Aorta (tissue), 5 donors: ENCODE measurements at regions not wholly inside any gene's neighbourhood (a gene's known extent, or its start where the extent isn't known, plus 50 kb on each side); places are given as distances from the start of the nearest gene placed in this dataset.

Experiments
- ATAC-seq: fragments of 200-7000 bp; cut with Tn5 transposase; one replicate; pipeline ENCODE4 v1.9.1; 2022; ENCODE audit warnings: moderate library complexity; ENCODE audit not compliant: low FRiP score
- DNase-seq, 2 donors: peaks; one replicate each; pipeline ENCODE4 v3.0.0-alpha.2; 2020
- H3K27ac ChIP-seq, 2 donors: one replicate each; pipeline ENCODE4 v1.5.1; 2013; ENCODE audit warnings: low read length in 2 of 2, mild to moderate bottlenecking in 2 of 2, moderate library complexity in 2 of 2, control low read depth in 1 of 2, inconsistent platforms in 1 of 2, low read depth in 1 of 2
- H3K27me3 ChIP-seq, 2 donors: one replicate each; pipeline ENCODE4 v1.6.1; 2013; ENCODE audit warnings: control low read depth in 1 of 2, low read length in 1 of 2, mild to moderate bottlenecking in 1 of 2, moderate library complexity in 1 of 2; ENCODE audit not compliant: insufficient read depth in 2 of 2, control insufficient read depth in 1 of 2
- H3K36me3 ChIP-seq, 2 donors: one replicate each; pipeline ENCODE4 v1.6.1; 2013; ENCODE audit warnings: control low read depth in 1 of 2, low read length in 1 of 2, mild to moderate bottlenecking in 1 of 2; ENCODE audit not compliant: insufficient read depth in 2 of 2, control insufficient read depth in 1 of 2
- H3K4me1 ChIP-seq, 2 donors: one replicate each; pipeline ENCODE4 v1.6.1; 2013; ENCODE audit warnings: low read length in 2 of 2, control low read depth in 1 of 2, mild to moderate bottlenecking in 1 of 2, moderate library complexity in 1 of 2; ENCODE audit not compliant: insufficient read depth in 2 of 2, control insufficient read depth in 1 of 2
- H3K4me3 ChIP-seq, 2 donors: one replicate each; pipeline ENCODE4 v1.5.1; 2013; ENCODE audit warnings: low read length in 2 of 2, control low read depth in 1 of 2, mild to moderate bottlenecking in 1 of 2
- H3K9me3 ChIP-seq: one replicate; pipeline ENCODE4 v1.6.1; 2013; ENCODE audit warnings: mild to moderate bottlenecking, low read length; ENCODE audit not compliant: control insufficient read depth
- WGBS, 2 donors: extraction: QIAGEN DNeasy Blood & Tissue Kit; methylation state at CpG; one replicate each; pipeline ENCODE4 v1.1.7; 2013; 5-methylcytosine and 5-hydroxymethylcytosine counted together
- intact Hi-C, 2 donors: fragments of 100-400 bp; cut with DNase I; formaldehyde crosslinking; loops; one replicate each; pipeline versions ENCODE4 v1.14.2 to v1.15.0; 2022
- donor health status: healthy with polysubstance abuse.
- donor health status: Bipolar disorder and iron deficiency.
- donor health status: DM: no; HTN: no; CAD: no.
- donor health status: DM: no; HTN: no; CAD: no.
- donor health status: DM: yes; HTN: yes; CAD: no.

GRCh38 chr2:100739735-100740432 lies 80.1 kb upstream of the NPAS2 start:
- no peaks in the 10 kb centered on the region for H3K36me3 ChIP-seq
- peaks cover 0 to 3% of the 10 kb centered on the region in 2 donors for H3K4me1 ChIP-seq
- intact Hi-C loops, result loop anchor here in 1 of 2 donors (5.0 kb wide), 1 partner anchor 137 kb away; no protein-coding TSS in a partner anchor
- DNase-seq (no peak), ATAC-seq (no peak)
- WGBS, 2 donors, result 96 to 97% methylated on average over 8 of the region's 8 CpGs
- no peak overlapping the region for H3K4me3 ChIP-seq
- H3K27ac ChIP-seq, result no peak overlapping the region
- no peaks in the 10 kb centered on the region for H3K9me3 ChIP-seq
- H3K27me3 ChIP-seq, result no peaks in the 10 kb centered on the region

GRCh38 chr2:100741880-100742276 lies 78.1 kb upstream of the NPAS2 start:
- intact Hi-C loops, result loop anchor here in 1 of 2 donors (5.0 kb wide), 1 partner anchor 135 kb away; no protein-coding TSS in a partner anchor
- H3K27ac ChIP-seq, result peak overlapping the region in 1 of 2 donors; percentile 41

GRCh38 chr2:100742277-100743254 lies 77.4 kb upstream of the NPAS2 start:
- peak overlapping the region in 1 of 2 donors; percentile 41 for H3K27ac ChIP-seq
- H3K4me1 ChIP-seq, result peaks cover 0 to 3% of the 10 kb centered on the region in 2 donors
- intact Hi-C loops, result loop anchor here in 1 of 2 donors (5.0 kb wide), 1 partner anchor 135 kb away; no protein-coding TSS in a partner anchor
- no peak overlapping the region for H3K4me3 ChIP-seq
- WGBS, 2 donors, result 7 to 15% methylated on average over 12 of the region's 12 CpGs
- no peaks in the 10 kb centered on the region for H3K36me3 ChIP-seq
- ATAC-seq (peak; percentile 29), DNase-seq (no peak)
- H3K27me3 ChIP-seq, result no peaks in the 10 kb centered on the region
- no peaks in the 10 kb centered on the region for H3K9me3 ChIP-seq

More at GRCh38 chr2:100741880-100742276, 78.1 kb upstream of the NPAS2 start:
- no peak overlapping the region for H3K4me3 ChIP-seq
- no peaks in the 10 kb centered on the region for H3K27me3 ChIP-seq
- no peak for ATAC-seq
- H3K9me3 ChIP-seq, result no peaks in the 10 kb centered on the region
- H3K4me1 ChIP-seq, result peaks cover 0 to 3% of the 10 kb centered on the region in 2 donors
- no peak for DNase-seq
- 100% methylated on average over 1 of the region's 1 CpG for WGBS, 2 donors
- no peaks in the 10 kb centered on the region for H3K36me3 ChIP-seq

GRCh38 chr2:100743741-100744140 lies 76.2 kb upstream of the NPAS2 start:
- WGBS, 2 donors, result 36 to 47% methylated on average over 5 of the region's 5 CpGs
- intact Hi-C loops, result loop anchor here in 1 of 2 donors (5.0 kb wide), 1 partner anchor 134 kb away; no protein-coding TSS in a partner anchor
- Histone ChIP-seq H3K4me1 (peaks cover 0 to 3% of the 10 kb centered on the region in 2 donors), H3K36me3 (no peaks in the 10 kb centered on the region), H3K4me3 (no peak overlapping the region), H3K9me3 (no peaks in the 10 kb centered on the region), H3K27ac (no peak overlapping the region), H3K27me3 (no peaks in the 10 kb centered on the region)
- ATAC-seq, result no peak
- no peak for DNase-seq

GRCh38 chr2:100744184-100744583 lies 75.8 kb upstream of the NPAS2 start:
- ATAC-seq (no peak), DNase-seq (no peak)
- Histone ChIP-seq H3K36me3 (no peaks in the 10 kb centered on the region), H3K4me3 (no peak overlapping the region), H3K27me3 (no peaks in the 10 kb centered on the region), H3K27ac (no peak overlapping the region), H3K9me3 (no peaks in the 10 kb centered on the region), H3K4me1 (peaks cover 0 to 3% of the 10 kb centered on the region in 2 donors)
- 88 to 91% methylated on average over 11 of the region's 11 CpGs for WGBS, 2 donors
- intact Hi-C loops, result loop anchor here in 1 of 2 donors (5.0 kb wide), 1 partner anchor 133 kb away; no protein-coding TSS in a partner anchor

GRCh38 chr2:100744589-100744988 lies 75.3 kb upstream of the NPAS2 start:
- intact Hi-C loops, result loop anchor here in 1 of 2 donors (5.0 kb wide), 1 partner anchor 133 kb away; no protein-coding TSS in a partner anchor
- DNase-seq, result no peak
- Histone ChIP-seq H3K9me3 (no peaks in the 10 kb centered on the region), H3K27me3 (no peaks in the 10 kb centered on the region), H3K4me3 (no peak overlapping the region), H3K27ac (no peak overlapping the region), H3K36me3 (no peaks in the 10 kb centered on the region), H3K4me1 (peaks cover 0 to 3% of the 10 kb centered on the region in 2 donors)
- WGBS, 2 donors, result 81 to 83% methylated on average over 5 of the region's 5 CpGs
- no peak for ATAC-seq

- no peak overlapping the region for H3K27ac ChIP-seq
- peaks cover 0 to 3% of the 10 kb centered on the region in 2 donors for H3K4me1 ChIP-seq
- DNase-seq (no peak), ATAC-seq (no peak)
- no peaks in the 10 kb centered on the region for H3K27me3 ChIP-seq
- WGBS, 2 donors, result 83 to 88% methylated on average over 5 of the region's 5 CpGs
- no peak overlapping the region for H3K4me3 ChIP-seq
- intact Hi-C loops, result no loop called here
- no peaks in the 10 kb centered on the region for H3K36me3 ChIP-seq
- no peaks in the 10 kb centered on the region for H3K9me3 ChIP-seq
Observed at GRCh38 chr2:100745604-100746003, 74.3 kb upstream of the NPAS2 start.

- intact Hi-C loops, result no loop called here
- no peaks in the 10 kb centered on the region for H3K36me3 ChIP-seq
- H3K27ac ChIP-seq, result no peak overlapping the region
- 85 to 90% methylated on average over 2 of the region's 2 CpGs for WGBS, 2 donors
- no peaks in the 10 kb centered on the region for H3K27me3 ChIP-seq
- peaks cover 0 to under 1% of the 10 kb centered on the region in 2 donors for H3K4me1 ChIP-seq
- ATAC-seq (no peak), DNase-seq (no peak)
- no peak overlapping the region for H3K4me3 ChIP-seq
- no peaks in the 10 kb centered on the region for H3K9me3 ChIP-seq
Observed at GRCh38 chr2:100747551-100747950, 72.4 kb upstream of the NPAS2 start.
